HCT116 (cell line): ENCODE measurements at regions not wholly inside any gene's neighbourhood (a gene's known extent, or its start where the extent isn't known, plus 50 kb on each side); places are given as distances from the start of the nearest gene placed in this dataset.

Experiments used
- ATAC-seq: fragments of 200-7000 bp; cut with Tn5 transposase; 2 replicates; pipeline ENCODE4 v1.9.1; 2020; ENCODE audit warnings: mild to moderate bottlenecking, moderate library complexity
- BruUV-seq: library from RNA; stranded (reverse); fragments of 400-500 nt; replicated peaks from 2 replicates; lab custom pipeline; 2021; lab: Mats Ljungman, UMichigan
- CTCF ChIA-PET: fragments of 300-600 bp; sonication (Branson Sonifier 250); formaldehyde crosslinking; loops from one replicate; lab custom pipeline; 2021; ENCODE audit warnings: antibody characterized with exemption; lab: Charles Lee
- POLR2A ChIA-PET: fragments of 300-600, 350-600 bp; sonication (Branson Sonifier 250); formaldehyde crosslinking; loops from one replicate; lab custom pipeline; 2021; ENCODE audit warnings: antibody characterized with exemption; lab: Charles Lee
- RAD21 ChIA-PET, 2 experiments: fragments of 300-600 bp; sonication (Branson Sonifier 250); formaldehyde crosslinking; loops; one replicate each; lab custom pipeline; 2023; ENCODE audit warnings: low total read pairs in 2 of 2; ENCODE audit not compliant: uncharacterized antibody in 2 of 2, unreplicated experiment in 2 of 2, low non-redundant PET in 1 of 2; lab: Charles Lee
- DNase-seq: peaks from one replicate; pipeline ENCODE4 v3.0.0-alpha.2; 2010; ENCODE audit warnings: low read depth, low spot score
- H2AFZ ChIP-seq: fragments of 200-600 bp; shearing (Covaris generic), sonication (generic); 2 replicates; pipeline ENCODE4 v1.6.1; 2017; ENCODE audit warnings: low read depth, mixed run types, mixed read lengths, antibody characterized with exemption, low read length; ENCODE audit not compliant: poor library complexity, severe bottlenecking
- H3K27ac ChIP-seq: 2 replicates; pipeline ENCODE4 v1.5.1; 2012; ENCODE audit warnings: low read depth, low read length
- H3K27me3 ChIP-seq: fragments of 200-600 bp; sonication (generic); 2 replicates; pipeline ENCODE4 v1.6.1; 2016; ENCODE audit warnings: mixed run types, low read length, mixed read lengths; ENCODE audit not compliant: insufficient read depth
- H3K36me3 ChIP-seq, 2 experiments: fragments of 200-500 bp in 1 of 2; fragments of 200-600 bp in 1 of 2; sonication (Bioruptor generic) in 1 of 2; sonication (generic) in 1 of 2; 2 replicates each; pipeline versions ENCODE4 v1.5.1 to v1.6.1; 2014 to 2016; ENCODE audit warnings: low read length in 2 of 2, inconsistent platforms in 1 of 2, mixed read lengths in 1 of 2, mixed run types in 1 of 2; ENCODE audit not compliant: insufficient read depth in 2 of 2, control insufficient read depth in 1 of 2
- H3K4me1 ChIP-seq, 2 experiments: fragments of 200-600 bp in 1 of 2; sonication (generic) in 1 of 2; 2 replicates each; pipeline versions ENCODE4 v1.5.1 to v1.6.1; 2012 to 2017; ENCODE audit warnings: low read length in 2 of 2, inconsistent platforms in 1 of 2, mild to moderate bottlenecking in 1 of 2, mixed read lengths in 1 of 2, mixed run types in 1 of 2, moderate library complexity in 1 of 2; ENCODE audit not compliant: insufficient read depth in 2 of 2, control insufficient read depth in 1 of 2
- H3K4me2 ChIP-seq: fragments of 200-600 bp; sonication (generic); 2 replicates; pipeline ENCODE4 v1.6.1; 2017; ENCODE audit warnings: mixed run types, low read length, mixed read lengths
- H3K4me3 ChIP-seq, 2 experiments: fragments of 200-600 bp in 1 of 2; sonication (generic) in 1 of 2; replicated peaks in 1 of 2; 2 replicates each; pipeline ENCODE4 v1.5.1; 2011 to 2016; ENCODE audit warnings: low read length in 2 of 2, control low read depth in 1 of 2, low read depth in 1 of 2, mild to moderate bottlenecking in 1 of 2, mixed read lengths in 1 of 2, mixed run types in 1 of 2
- H3K79me2 ChIP-seq: fragments of 200-600 bp; sonication (generic); 2 replicates; pipeline ENCODE4 v1.6.1; 2017; ENCODE audit warnings: mild to moderate bottlenecking, mixed run types, low read length, moderate library complexity, mixed read lengths; ENCODE audit not compliant: insufficient read depth
- H3K9ac ChIP-seq: fragments of 200-600 bp; sonication (generic); 2 replicates; pipeline ENCODE4 v1.6.1; 2016; ENCODE audit warnings: low read length, mixed read lengths
- H3K9me2 ChIP-seq: fragments of 200-600 bp; sonication (generic), shearing (Covaris generic); 2 replicates; pipeline ENCODE4 v1.6.1; 2017; ENCODE audit warnings: mixed run types, mild to moderate bottlenecking, moderate library complexity; ENCODE audit not compliant: insufficient read depth
- H3K9me3 ChIP-seq, 2 experiments: fragments of 200-500 bp in 1 of 2; fragments of 200-600 bp in 1 of 2; sonication (Bioruptor generic) in 1 of 2; sonication (generic) in 1 of 2; 2 replicates each; pipeline ENCODE4 v1.6.1; 2014 to 2017; ENCODE audit warnings: low read length in 2 of 2, mixed read lengths in 2 of 2, inconsistent platforms in 1 of 2, low read depth in 1 of 2, mild to moderate bottlenecking in 1 of 2, mixed run types in 1 of 2, moderate library complexity in 1 of 2; ENCODE audit not compliant: control insufficient read depth in 1 of 2, insufficient read depth in 1 of 2
- H4K20me1 ChIP-seq: fragments of 200-600 bp; sonication (generic), shearing (Covaris generic); 2 replicates; pipeline ENCODE4 v1.6.1; 2017; ENCODE audit warnings: mixed run types, mild to moderate bottlenecking, moderate library complexity; ENCODE audit not compliant: insufficient read depth
- CBX3 ChIP-seq: IDR thresholded peaks from 2 replicates; pipeline ENCODE4 v1.6.1; 2012; ENCODE audit warnings: low read depth
- ELF1 ChIP-seq: IDR thresholded peaks from 2 replicates; pipeline ENCODE4 v1.6.1; 2012; ENCODE audit warnings: low read depth, borderline replicate concordance
- EZH2phosphoT487 ChIP-seq: fragments of 200-600 bp; IDR thresholded peaks from 2 replicates; pipeline ENCODE4 v1.6.1; 2018; ENCODE audit warnings: antibody characterized with exemption, borderline replicate concordance
- MAX ChIP-seq: IDR thresholded peaks from 2 replicates; pipeline ENCODE4 v1.6.1; 2012
- POLR2AphosphoS5 ChIP-seq: IDR thresholded peaks from 2 replicates; pipeline ENCODE4 v1.6.1; 2011; ENCODE audit warnings: mild to moderate bottlenecking, low read depth, low read length, moderate library complexity
- RAD21 ChIP-seq: IDR thresholded peaks from 2 replicates; pipeline ENCODE4 v1.6.1; 2012; ENCODE audit warnings: low read depth, mild to moderate bottlenecking
- SIN3A ChIP-seq: IDR thresholded peaks from 2 replicates; pipeline ENCODE4 v1.6.1; 2012; ENCODE audit warnings: low read depth
- YY1 ChIP-seq: IDR thresholded peaks from 2 replicates; pipeline ENCODE4 v1.6.1; 2011; ENCODE audit warnings: low read length, low read depth, moderate library complexity, mild to moderate bottlenecking; ENCODE audit not compliant: insufficient replicate concordance; ENCODE audit errors: extremely low read depth
- ZBTB33 ChIP-seq: IDR thresholded peaks from 2 replicates; pipeline ENCODE4 v1.6.1; 2011; ENCODE audit warnings: mild to moderate bottlenecking, low read length, moderate library complexity; ENCODE audit not compliant: insufficient replicate concordance; ENCODE audit errors: extremely low read depth
- ZFX ChIP-seq: fragments of 450-650 bp; IDR thresholded peaks from 2 replicates; pipeline ENCODE4 v1.6.1; 2017
- ZNF274 ChIP-seq: fragments of 200-500 bp; sonication (Bioruptor generic); IDR thresholded peaks from 2 replicates; pipeline ENCODE4 v1.6.1; 2014; ENCODE audit warnings: mild to moderate bottlenecking, low read depth, low read length, inconsistent platforms
- intact Hi-C: fragments of 100-400 bp; cut with micrococcal nuclease; formaldehyde crosslinking; loops from 2 replicates; pipeline ENCODE4 v1.10.0; 2022

- TF ChIP-seq ZBTB33 (no peak), EZH2phosphoT487 (no peak), MAX (no peak), ZFX (no peak), ELF1 (no peak)
- TF ChIP-seq, all 23 proteins: peak for 0
Observed at GRCh38 chr1:199780091-199780490, 247.4 kb upstream of the NR5A2 start (continued).

- DNase-seq, result no peak
- no peak for TF ChIP-seq ELF1
- no peak for TF ChIP-seq YY1
- TF ChIP-seq SIN3A, result no peak
- TF ChIP-seq ZBTB33, result no peak
- TF ChIP-seq RAD21, result no peak
- no peak for TF ChIP-seq CBX3
- no peak for TF ChIP-seq POLR2AphosphoS5
- no peak for TF ChIP-seq ZNF274
- TF ChIP-seq MAX, result no peak
- Histone ChIP-seq H3K79me2 (no peaks in the 10 kb centered on the region), H3K9ac (no peak overlapping the region), H3K27ac (no peak overlapping the region), H3K4me2 (no peak overlapping the region), H4K20me1 (no peaks in the 10 kb centered on the region), H3K36me3 (no peaks in the 10 kb centered on the region), H3K9me2 (no peaks in the 10 kb centered on the region), H2AFZ (peak overlapping the region; percentile 57), H3K27me3 (no peaks in the 10 kb centered on the region), H3K4me1 (peaks cover 13 to 31% of the 10 kb centered on the region in 2 experiments; a peak in 3 of 4 replicates), H3K4me3 (no peak overlapping the region), H3K9me3 (no peaks in the 10 kb centered on the region)
- POLR2A ChIA-PET, result no interaction called here
- CTCF ChIA-PET, result no interaction called here
- ATAC-seq, result no peak
- no TSS peak for BruUV-seq
- intact Hi-C loops, result no loop called here
- RAD21 ChIA-PET, result no interaction called here
Observed at GRCh38 chr1:199780948-199781670, 246.4 kb upstream of the NR5A2 start.
